Fibroblast of skin of back (primary cell): ENCODE measurements at regions not wholly inside any gene's neighbourhood (a gene's known extent, or its start where the extent isn't known, plus 50 kb on each side); places are given as distances from the start of the nearest gene placed in this dataset.
"Not testable (repeated sequence)": the region's sequence is repeated elsewhere in the genome, so short reads cannot be mapped to it uniquely, and the experiment has no call there.

Source experiments
- DNase-seq: peaks from one replicate; pipeline ENCODE4 v3.0.0-alpha.2; 2013

DNA sequence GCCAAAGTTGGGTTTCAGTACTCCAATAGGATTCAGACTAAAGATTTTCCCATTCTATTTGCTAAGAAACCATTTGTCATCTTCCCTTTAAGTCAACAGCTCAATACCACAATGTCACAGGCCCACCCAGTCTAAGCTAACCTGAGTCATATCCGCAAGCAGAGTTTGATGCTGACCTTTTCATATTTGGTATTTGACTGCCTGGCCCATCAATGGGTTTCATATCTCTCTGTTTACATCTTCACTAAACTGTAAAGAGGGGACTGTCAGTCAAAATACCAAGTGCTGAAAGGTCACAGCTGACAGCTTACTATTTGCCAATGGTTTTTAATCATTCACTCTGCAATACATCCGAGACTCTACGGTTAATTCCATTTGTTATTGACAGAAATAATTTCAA, 707.5 kb upstream of the ACTRT1 start:
- peak; percentile 0 for DNase-seq

DNA sequence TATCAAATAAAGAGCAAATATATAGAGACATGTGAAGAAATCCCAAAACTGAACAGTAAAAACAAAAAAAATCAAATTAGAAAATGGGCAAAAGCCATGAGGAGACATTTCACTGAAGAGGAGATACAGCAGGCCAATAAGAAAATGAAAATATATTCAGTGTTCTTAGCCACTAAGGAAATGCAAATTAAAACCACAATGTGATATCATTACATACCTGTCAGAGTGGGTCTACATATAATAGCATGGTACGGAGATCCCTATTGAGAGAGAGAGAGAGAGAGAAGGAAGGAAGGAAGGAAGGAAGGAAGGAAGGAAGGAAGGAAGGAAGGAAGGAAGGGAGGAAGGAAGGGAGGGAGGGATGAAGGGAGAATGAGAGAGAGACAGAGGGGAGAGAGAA, 707.0 kb upstream of the ACTRT1 start:
- no peak for DNase-seq

DNA sequence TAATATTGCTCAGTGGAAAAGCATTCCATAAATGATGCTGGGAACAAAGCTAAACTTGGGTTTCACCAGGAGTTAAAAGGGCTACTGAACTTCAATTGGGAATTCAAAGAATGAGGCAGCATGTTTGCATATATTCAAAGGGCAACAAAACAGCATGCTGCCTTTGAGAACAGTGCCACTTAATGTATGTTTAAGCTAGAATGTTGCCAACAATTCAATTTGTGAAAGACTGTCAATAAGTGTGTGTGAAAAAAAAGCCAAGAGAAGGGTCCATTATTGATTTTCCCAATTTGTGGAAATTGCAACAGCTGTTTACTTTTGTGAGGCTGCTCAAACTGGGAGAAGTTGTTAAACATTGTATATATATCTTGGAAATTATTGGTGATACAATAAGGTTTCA, 701.9 kb upstream of the ACTRT1 start:
- peak; percentile 0 for DNase-seq

DNA sequence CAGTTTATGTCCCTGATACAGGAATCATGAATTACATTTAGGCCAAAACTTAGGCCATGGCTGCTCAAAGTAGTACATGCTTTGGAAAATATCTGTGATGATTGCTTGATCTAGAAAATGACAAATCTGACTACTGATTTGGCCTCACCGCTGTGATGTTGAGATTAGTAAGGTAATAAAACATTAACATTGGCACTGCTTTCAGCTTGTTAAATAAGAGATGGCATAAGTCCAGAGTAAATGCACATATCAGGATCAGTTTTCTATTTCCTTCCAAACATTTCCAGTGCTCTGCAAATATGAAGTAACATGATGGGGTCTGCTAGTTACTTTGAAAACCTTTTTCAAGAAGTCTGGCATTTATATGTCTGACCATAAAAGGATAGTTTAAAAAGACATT, 687.3 kb upstream of the ACTRT1 start:
- DNase-seq = no peak

DNA sequence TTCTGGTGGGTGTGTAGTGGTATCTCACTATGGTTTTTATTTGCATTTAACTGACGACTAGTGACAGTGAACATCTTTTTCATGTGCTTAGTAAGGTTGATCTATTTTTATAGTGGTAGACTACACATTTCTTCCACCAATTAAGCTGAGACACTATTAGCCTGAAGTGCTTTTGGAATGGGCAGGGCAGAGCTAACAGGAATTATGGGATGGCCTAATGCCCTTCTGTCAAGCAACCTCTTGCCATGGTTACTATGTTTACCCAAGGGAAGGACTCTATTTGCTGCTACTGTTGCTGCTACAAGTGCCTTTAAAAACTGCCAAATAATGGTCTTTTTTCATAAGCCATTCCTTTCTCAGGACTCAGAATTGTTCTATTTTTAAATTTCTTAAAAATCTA, 676.7 kb upstream of the ACTRT1 start:
- no peak for DNase-seq

DNA sequence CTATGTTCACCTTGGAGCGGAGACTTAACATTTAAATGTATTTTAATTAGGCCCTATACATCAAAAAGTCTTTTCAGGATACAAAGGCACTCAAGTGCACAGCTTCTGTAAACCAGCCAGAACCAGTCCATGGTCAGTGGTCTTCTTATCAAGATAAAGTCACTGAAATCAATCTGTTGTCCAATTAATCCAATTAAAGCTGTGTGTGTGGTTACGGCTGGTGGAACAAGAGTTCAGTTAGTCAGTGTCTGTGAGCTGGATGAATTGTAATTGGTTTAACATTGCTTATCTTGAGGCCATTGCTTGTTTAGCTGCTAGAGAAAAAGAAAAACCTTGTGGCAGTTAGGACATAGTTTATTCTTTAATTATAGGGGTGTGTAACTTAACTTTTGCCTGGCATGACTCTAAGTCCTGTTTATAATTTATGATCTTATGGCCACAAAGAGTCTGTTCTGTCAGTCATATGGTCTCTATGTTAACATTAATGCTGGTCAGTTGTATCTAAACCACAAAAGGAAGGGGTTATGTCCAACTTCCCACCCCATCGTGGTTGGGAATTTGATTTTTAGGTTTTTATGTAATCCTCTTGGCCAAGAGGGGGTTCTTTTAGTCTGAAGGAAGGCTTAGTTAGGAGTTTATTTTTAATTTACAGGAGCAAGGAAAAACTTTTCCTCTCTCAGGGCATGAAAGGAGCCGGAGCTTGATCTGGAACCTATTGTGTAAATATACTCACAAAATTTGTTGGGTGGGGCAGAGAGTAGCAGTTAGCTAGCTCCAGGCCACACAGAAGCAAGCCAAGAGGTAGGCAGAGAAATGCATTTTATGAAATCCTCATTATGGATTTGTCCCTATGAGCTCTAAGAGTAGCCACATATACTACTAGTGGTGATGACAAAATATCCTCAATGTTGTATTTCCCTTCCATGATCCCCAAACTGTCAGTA, 665.7 kb upstream of the ACTRT1 start:
- no peak for DNase-seq

DNA sequence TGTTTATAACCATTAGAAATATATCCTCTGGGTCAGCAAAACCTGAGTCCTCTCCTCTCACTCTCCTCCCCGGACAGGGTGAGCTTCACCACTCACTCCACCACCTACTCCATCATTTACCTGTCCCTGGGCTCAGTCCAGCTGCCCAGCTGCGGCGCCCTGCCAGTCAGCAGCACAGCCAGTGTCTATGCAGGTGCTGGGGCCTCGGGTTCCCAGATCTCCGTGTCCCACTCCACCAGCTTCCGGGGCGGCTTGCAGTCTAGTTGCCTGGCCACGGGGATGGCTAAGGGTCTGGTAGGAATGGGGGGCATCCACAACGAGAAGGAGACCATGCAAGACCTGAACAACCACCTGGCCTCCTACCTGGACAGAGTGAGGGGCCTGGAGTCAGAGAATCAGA, 662.2 kb upstream of the ACTRT1 start:
- no peak for DNase-seq

DNA sequence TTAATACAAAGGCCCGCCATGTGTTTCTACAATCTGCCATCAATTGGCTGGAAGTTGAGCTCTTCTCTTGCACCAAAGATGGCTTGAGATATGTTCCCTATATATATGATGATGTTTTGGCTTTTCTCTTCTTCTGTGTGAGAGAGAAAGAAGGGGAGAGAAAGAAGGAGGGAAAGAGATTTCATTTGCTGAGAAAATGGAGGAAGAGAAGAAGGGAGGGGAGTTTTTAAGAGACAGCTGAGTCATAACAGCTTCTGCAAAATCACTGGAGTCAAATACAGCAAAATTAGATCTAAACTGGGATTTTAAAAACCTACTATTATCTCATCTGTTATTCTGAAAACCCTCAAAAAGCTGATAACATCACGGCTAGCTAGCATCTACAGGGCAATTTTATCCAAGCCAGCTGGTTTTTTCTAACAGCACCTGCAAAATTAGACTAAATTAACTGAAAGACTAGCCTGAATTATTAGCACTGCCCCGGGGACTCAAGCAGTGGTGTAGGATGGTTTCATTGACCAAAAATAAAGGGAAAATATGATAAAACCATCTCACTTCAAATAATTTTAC, 647.6 kb upstream of the ACTRT1 start:
- DNase-seq = no peak

DNA sequence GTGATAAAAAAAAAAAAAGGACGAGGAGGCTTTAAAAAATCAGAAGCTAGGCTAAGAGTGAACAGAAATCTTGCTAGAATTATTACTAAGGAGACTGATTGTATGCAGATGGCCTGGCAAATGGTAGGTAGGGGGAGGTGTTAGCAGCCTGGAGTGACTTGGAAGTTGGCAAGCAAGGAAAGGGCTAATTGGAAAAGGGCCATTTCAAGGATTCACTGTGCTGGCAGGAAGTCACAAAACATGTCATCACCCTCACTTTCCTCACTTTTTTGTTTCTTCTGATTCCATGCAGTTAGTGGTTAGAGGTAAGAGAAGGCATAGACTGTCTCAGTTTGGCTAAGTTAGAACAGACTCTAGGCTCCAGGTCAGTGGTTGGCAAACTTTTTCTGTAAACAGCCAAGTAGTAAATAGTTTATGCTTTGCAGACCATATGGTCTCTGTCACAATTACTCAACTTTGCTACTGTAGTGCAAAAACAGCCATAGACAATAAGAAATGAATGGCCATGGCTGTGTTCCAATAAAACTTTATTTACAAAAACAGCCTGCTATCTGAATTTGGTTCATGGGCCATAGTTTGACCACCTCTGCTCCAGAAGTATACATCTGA, 646.5 kb upstream of the ACTRT1 start:
- DNase-seq = peak; percentile 0

DNA sequence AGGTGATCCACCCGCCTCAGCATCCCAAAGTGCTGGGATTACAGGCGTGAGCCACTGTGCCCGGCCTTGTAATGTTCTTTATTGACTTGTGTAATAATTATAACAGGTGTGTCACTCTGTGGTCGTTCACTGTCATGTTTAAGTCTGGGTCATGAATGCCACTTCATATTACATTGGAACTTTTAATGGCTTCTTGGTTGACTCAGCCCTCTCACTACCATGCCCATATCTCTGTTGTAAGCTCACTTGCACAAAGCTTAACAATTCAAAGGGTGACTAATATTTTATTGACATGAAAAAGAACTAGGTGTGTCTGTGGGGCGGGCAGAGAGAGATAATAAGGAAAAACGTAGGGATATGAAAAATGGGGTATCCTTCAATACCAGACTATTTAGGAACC, 639.7 kb upstream of the ACTRT1 start:
- no peak for DNase-seq

DNA sequence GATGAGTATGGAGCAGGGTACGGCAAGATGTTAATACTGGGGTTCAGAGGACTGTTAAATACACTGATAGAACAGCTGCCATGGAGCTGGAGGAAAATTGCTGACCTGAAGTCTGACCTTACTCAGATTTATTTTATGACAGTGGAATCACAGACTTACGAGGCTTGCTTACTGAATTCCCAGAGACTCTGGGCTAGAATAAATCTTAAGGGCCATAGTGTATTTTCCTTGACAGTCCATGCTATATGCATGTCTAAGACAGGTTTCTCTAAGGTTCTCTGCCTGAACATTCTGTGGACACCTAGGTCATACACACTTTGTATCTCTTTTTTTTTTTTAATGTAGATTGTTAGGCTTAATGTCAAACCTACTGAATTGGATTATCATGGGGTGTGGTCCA, 633.2 kb upstream of the ACTRT1 start:
- no peak for DNase-seq

DNA sequence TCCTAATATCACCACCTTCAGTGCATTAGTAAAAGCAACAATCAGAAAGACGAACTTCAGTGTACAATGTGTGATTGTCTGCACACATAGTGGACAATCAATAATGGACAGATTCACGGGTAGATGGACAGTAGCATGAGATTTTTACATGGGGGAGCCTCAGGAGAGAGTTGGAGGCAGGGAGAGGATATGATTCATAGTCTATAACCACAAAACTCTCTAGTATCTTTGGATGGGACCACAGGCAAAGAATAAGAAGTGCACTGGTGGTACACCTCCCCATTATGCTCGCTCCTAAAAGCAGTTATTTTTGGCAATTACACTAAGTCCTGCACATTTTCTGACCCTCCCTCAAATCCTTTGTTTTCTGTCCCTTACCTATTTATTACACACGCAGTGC, 624.4 kb upstream of the ACTRT1 start:
- peak; percentile 32 for DNase-seq

DNA sequence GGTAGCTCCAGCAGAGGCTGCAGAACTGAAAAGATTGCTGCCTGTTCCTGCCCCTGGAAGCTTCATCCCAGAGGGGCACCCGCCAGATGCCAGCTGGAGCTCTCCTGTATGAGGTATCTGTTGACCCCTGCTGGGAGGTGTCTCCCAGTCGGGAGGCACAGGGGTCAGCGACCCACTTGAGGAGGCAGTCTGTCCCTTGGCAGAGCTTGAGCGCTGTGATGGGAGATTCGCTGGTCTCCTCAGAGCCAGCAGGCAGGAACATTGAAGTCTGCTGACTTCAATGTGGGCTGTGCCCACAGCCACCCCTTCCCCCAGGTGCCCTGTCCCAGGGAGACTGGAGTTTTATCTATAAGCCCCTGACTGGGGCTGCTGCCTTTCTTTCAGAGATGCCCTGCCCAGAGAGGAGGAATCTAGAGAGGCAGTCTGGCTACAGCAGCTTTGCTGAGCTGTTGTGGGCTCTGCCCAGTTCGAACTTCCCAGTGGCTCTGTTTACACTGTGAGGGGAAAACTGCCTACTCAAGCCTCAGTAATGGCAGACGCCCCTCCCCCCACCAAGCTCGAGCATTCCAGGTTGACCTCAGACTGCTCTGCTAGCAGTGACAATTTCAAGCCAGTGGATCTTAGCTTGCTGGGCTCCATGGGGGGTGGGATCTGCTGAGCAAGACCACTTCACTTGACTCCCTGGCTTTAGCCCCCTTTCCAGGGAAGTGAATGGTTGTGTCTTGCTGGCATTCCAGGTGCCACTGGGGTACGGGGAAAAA, 622.3 kb upstream of the ACTRT1 start:
- peak; percentile 8 for DNase-seq

DNA sequence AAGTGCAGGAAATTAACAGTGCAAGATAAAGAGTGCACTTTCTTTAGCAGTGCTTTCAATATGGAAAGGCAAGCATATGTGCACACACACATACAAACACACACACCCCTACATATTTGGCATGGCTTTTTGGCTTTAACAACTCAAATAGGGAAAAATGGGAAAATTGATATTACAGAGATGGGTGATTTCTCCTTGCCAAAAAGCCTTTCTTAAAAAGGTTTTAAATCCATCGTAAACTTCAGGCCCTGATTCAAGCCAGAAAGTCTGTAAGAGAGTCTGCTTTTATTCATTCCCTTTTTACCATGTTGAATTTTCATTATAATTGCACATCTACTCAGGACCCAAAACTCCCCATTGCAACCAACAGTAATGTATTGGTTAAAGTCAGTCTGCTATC, 612.0 kb upstream of the ACTRT1 start:
- no peak for DNase-seq

DNA sequence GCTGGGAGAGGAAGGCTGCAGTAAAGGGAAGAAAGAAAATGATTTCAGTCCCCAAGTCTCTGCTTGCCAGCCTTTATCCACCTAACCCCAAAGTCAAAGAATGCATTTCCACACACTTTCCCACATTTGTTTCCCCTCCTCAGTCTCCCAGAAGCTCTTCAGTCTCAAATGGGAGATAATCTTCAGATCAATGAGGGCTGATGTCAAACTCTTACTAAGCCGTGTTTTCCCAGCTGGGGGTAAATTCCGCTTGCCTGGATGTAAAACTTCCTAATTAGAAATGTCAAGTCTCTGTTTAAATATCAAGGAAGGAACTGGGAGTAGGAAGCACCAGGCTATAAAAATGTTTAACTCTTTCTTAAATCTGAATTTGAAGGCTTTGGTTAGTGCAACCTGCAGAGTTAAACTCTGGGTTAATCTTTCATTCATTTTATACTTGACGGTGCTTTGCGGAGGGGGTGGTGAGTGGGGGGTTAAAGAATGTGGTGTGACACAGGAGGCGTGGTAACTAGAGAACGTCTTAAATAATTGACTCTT, 601.4 kb upstream of the ACTRT1 start:
- no peak for DNase-seq

DNA sequence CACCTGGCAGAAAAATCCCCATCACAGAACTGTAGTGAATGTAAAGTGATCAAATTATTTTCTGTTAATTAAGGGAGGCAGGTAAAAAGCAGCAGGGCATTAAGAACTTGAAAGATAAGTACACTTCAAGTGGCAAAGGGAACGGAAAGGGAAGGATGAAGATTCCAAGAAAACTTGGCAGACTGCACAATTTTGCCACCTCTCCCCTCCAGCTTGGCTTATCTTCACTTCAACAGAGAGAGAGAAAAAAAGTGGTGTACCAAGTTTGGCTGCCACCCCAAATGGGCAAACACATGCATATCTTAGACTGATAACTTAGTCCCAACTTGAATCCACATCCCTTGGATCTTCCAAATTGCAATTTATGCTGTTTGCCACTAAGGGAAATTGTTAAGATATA, 598.1 kb upstream of the ACTRT1 start:
- no peak for DNase-seq

DNA sequence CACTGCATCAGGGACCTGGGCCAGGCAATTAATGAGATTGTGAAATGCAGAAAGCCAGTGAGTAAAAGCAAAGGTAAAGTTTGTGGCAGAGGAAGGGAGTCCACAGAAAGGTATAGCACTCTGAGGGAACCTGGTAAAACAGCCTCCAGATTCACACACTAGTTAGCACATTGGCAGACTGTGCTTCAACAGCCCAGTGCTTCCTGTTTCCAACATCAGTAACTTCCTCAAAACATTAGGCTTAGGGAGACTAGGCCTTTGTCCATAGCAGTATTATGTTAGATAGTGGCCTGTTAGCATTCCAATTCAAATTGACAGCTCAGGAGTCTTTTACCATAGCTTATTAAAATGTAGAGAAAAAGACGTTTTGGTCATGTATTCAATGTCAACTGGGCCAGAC, 582.6 kb upstream of the ACTRT1 start:
- no peak for DNase-seq

DNA sequence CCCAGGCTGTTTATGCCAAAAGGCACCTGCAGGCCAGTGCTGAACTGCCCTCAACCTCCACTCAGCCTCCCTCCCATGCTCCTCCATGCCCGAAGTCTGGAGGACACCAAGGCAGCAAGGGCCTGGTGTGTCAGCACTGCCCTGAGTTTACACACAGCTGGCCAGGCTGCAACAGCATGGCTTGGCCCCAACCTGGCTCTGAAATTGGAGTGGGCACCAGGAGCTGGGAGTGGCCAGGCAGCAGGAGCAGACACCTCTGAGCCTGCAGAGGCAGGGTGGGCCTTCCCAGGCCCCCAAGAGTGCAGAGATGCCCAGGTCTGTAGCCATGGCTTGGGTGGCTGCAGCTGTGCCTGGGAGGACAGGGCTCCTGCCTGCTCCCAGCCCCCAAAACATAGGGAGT, 571.2 kb upstream of the ACTRT1 start:
- DNase-seq = no peak

DNA sequence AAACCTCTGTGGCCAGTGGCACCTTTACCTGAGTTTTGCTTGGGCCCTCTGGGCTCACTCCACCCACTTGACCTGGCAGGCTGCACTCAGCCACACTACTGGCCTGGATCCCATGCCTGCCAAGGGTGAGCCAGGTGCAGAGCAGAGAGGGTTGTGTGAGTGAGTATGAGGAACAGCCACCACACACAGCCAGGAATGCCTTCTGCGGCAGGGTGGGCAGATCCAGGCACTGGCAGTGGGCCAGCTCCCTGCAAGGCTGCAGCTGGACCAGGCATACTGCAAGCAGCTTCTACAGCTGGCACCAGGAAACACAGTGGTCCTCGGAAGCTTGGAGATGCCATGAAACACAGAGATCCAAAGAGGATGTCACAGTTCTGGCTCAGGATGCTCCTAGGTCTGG, 570.1 kb upstream of the ACTRT1 start:
- DNase-seq = no peak

DNA sequence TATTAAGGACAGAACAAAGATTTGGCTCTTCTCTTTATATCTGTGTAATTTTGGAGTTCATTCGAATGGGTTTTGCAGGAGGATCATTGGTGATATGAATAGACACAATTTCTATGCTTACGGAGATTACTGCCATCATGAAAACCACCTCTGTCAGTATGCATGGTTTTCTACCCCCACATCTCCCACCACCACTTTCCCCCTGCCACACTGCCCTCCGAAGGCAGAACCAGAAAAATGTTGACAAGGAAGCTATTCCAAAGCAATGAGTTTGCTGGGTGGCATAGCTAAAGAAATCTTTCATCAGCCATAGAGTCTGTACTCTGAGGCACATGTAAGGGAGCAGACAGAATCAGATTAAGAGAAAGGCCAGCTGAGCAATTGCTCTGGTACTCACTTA, 567.3 kb upstream of the ACTRT1 start:
- DNase-seq = no peak

DNA sequence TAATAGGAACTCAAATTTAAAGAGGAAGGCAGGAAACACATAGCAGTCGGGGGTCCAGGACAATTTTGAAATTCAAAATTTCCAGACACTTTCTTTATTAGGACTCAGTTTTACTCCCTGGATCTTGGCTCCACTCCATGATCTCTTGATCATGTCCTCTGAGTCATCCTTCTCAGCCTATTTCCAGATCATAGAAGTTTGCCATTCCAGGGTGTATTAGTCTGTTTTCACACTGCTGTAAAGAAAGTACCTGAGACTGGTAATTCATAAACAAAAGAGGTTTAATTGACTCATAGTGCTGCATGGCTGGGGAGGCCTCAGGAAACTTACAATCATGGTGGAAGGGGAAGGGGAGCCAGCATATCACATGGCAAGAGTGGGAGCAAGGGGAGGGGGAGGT, 564.7 kb upstream of the ACTRT1 start:
- peak; percentile 13 for DNase-seq

DNA sequence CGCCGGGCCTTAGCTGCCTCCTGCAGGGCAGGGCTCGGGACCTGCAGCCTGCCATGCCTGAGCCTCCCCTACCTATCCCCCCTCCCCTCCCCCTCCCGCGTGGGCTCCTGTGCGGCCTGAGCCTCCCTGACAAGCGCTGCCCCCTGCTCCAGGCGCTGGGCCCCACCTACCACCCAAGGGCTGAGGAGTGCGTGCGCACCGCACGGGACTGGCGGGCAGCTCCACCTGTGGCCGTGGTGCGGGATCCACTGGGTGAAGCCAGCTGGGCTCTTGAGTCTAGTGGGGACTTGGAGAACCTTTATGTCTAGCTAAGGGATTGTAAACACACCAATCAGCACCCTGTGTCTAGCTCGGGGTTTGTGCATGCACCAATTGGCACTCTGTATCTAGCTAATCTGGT, 554.6 kb upstream of the ACTRT1 start:
- not testable (repeated sequence) for DNase-seq

DNA sequence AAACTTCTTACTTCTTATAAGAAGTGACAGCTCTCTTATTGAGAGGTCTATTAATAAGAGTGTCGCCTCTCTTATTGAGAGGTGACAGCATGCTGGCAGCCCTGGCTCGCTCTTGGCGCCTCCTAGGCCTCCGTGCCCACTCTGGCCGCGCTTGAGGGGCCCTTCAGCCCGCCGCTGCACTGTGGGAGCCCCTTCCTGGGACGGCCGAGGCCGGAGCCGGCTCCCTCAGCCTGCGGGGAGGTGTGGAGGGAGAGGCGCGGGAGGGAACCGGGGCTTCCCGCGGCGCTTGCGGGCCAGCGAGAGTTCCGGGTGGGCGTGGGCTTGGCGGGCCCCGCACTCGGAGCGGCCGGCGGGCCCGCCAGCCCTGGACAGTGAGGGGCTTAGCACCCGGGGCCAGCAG, 554.2 kb upstream of the ACTRT1 start:
- DNase-seq = not testable (repeated sequence)
